ENCODE measurements at regions not wholly inside any gene's neighbourhood (a gene's known extent, or its start where the extent isn't known, plus 50 kb on each side); places are given as distances from the start of the nearest gene placed in this dataset.

GRCh38 chr11:129705341-129705740 is 110.3 kb upstream of the TMEM45B start:
- TF ChIP-seq EP300 (IDR thresholded peaks at IDR 0.05), result no peak
- no peak for TF ChIP-seq CTCF (IDR thresholded peaks at IDR 0.05)
- TF ChIP-seq POLR2AphosphoS5 (IDR thresholded peaks at IDR 0.05), result no peak

Measured in sigmoid colon (tissue), 4 donors.